ENCODE measurements at regions not wholly inside any gene's neighbourhood (a gene's known extent, or its start where the extent isn't known, plus 50 kb on each side); places are given as distances from the start of the nearest gene placed in this dataset.

DNA sequence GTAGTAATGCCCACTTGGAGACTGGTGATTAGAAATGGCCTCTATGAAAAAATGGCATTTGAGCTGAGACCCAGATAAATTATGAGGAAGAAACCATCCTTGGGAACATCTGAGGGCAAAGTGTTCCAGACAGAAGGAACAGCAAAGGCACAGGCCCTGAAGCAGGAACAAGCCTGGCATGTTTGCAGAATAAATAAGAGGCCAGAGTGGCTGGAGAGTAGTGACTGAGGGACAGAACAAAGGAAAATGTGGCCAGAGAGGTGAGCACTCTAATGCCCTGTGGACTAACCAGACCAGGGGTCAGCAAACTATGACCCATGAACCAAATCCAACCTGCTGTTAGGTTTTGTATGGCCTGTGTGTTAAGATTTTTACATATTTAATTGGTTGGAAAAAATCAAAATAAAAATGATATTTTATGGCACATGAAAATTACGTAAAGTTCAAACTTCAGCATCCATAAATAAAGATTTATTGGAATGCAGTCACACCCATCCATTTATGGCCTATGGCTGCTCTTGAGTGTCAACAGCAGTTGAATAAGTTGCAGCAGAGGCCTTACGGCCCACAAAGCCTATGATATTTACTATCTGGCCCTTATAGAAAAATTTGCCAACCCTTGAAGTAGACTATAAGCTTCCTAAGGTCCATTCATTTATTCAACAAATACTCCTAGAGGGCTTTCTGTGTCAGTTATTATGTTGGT lies 210.0 kb upstream of the TOX3 start:
- TF ChIP-seq, protein P1, sequence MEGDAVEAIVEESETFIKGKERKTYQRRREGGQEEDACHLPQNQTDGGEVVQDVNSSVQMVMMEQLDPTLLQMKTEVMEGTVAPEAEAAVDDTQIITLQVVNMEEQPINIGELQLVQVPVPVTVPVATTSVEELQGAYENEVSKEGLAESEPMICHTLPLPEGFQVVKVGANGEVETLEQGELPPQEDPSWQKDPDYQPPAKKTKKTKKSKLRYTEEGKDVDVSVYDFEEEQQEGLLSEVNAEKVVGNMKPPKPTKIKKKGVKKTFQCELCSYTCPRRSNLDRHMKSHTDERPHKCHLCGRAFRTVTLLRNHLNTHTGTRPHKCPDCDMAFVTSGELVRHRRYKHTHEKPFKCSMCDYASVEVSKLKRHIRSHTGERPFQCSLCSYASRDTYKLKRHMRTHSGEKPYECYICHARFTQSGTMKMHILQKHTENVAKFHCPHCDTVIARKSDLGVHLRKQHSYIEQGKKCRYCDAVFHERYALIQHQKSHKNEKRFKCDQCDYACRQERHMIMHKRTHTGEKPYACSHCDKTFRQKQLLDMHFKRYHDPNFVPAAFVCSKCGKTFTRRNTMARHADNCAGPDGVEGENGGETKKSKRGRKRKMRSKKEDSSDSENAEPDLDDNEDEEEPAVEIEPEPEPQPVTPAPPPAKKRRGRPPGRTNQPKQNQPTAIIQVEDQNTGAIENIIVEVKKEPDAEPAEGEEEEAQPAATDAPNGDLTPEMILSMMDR (conservative IDR thresholded peaks at IDR 0.05), result no peak
- TF ChIP-seq ZFX (IDR thresholded peaks at IDR 0.05), result no peak

All from C4-2B (cell line).